ENCODE measurements at regions not wholly inside any gene's neighbourhood (a gene's known extent, or its start where the extent isn't known, plus 50 kb on each side); places are given as distances from the start of the nearest gene placed in this dataset.

- Histone ChIP-seq H3K4ac (replicated peaks; ENCODE audit: insufficient read length, low read depth, low read length) (no peak overlapping the region), H3K79me1 (ENCODE audit: low read depth, low read length) (no peaks in the 10 kb centered on the region), H2BK5ac (ENCODE audit: low read depth, low read length) (no peak overlapping the region), H4K20me1 (replicated peaks in 1 of 2; ENCODE audit: control insufficient read depth in 1 of 2, insufficient read depth in 2 of 2, low read length in 2 of 2) (no peaks in the 10 kb centered on the region), H3K4me2 (ENCODE audit: insufficient read depth in 1 of 2, low read depth in 2 of 2, low read length in 2 of 2) (no peak overlapping the region), H3K9me3 (ENCODE audit: insufficient read depth in 2 of 2, low read depth in 1 of 2, low read length in 1 of 2) (no peaks in the 10 kb centered on the region), H3K36me3 (ENCODE audit: control insufficient read depth in 2 of 4, insufficient read depth in 4 of 4, low read length in 3 of 4) (no peaks in the 10 kb centered on the region), H3K79me2 (ENCODE audit: control insufficient read depth in 1 of 2, insufficient read depth in 2 of 2, low read length in 2 of 2) (no peaks in the 10 kb centered on the region), H4K91ac (replicated peaks; ENCODE audit: insufficient read length, low read length) (no peak overlapping the region), H3K56ac (replicated peaks; ENCODE audit: insufficient read length, low read depth, low read length) (no peak overlapping the region), H2AK5ac (ENCODE audit: low read depth, low read length) (no peak overlapping the region), H3K4me3 (ENCODE audit: extremely low read depth in 1 of 4, insufficient read depth in 2 of 4, low read depth in 3 of 4, low read length in 4 of 4) (no peak overlapping the region), H2BK12ac (ENCODE audit: low read depth, low read length) (no peak overlapping the region), H3K14ac (ENCODE audit: insufficient read length) (peak overlapping the region; percentile 28), H4K8ac (ENCODE audit: extremely low read depth, insufficient read depth, low read length) (peak overlapping the region; percentile 38; the same call in 1 of the 2 replicates), H3K27me3 (replicated peaks in 1 of 4; ENCODE audit: control insufficient read depth in 3 of 4, extremely low read depth in 1 of 4, insufficient read depth in 3 of 4, low read length in 3 of 4) (no peaks in the 10 kb centered on the region; a peak in 1 of 7 replicates), H3K18ac (ENCODE audit: extremely low read depth, low read length) (no peak overlapping the region), H3K4me1 (replicated peaks in 1 of 4; ENCODE audit: control insufficient read depth in 3 of 4, insufficient read depth in 4 of 4, low read length in 3 of 4) (peaks cover 6 to 14% (median 12%) of the 10 kb centered on the region in 4 experiments; a peak in 6 of 7 replicates), H3K23me2 (ENCODE audit: low read depth, low read length) (no peaks in the 10 kb centered on the region), H2AFZ (ENCODE audit: low read length) (no peak overlapping the region), H3K23ac (ENCODE audit: insufficient read length) (no peak overlapping the region), H2BK20ac (ENCODE audit: low read length) (no peak overlapping the region), H2BK15ac (ENCODE audit: low read length) (no peak overlapping the region), H3K27ac (ENCODE audit: low read depth, low read length) (no peak overlapping the region), H4K5ac (ENCODE audit: insufficient read length, low read depth, low read length) (no peak overlapping the region), H3K9ac (replicated peaks in 1 of 4; ENCODE audit: extremely low read depth in 1 of 4, low read depth in 3 of 4, low read length in 3 of 4) (no peak overlapping the region), H2BK120ac (replicated peaks; ENCODE audit: low read depth, low read length) (no peak overlapping the region)
- DNase-seq (ENCODE audit: low read depth in 1 of 2, low spot score in 2 of 2) (no peak), FAIRE-seq (no peak)
- TF ChIP-seq CBX8 (IDR thresholded peaks at IDR 0.05; ENCODE audit: borderline replicate concordance, low read depth, low read length): no peak
- TF ChIP-seq JUND (IDR thresholded peaks at IDR 0.05; ENCODE audit: low read length): peak; percentile 70; the same call in 1 of the 2 replicates
- no peak for TF ChIP-seq RBBP5 (IDR thresholded peaks at IDR 0.05; ENCODE audit: borderline replicate concordance, low read depth, low read length)
- TF ChIP-seq CTCF (IDR thresholded peaks at IDR 0.05; ENCODE audit: control extremely low read depth in 1 of 3, insufficient read depth in 1 of 3, low read depth in 1 of 3, low read length in 3 of 3): peak in 1 of 3 experiments; percentile 16; a peak in 1 of 4 replicates
- TF ChIP-seq TAF7 (optimal IDR thresholded peaks at IDR 0.05; ENCODE audit: borderline replicate concordance, low read depth, low read length): no peak
- no peak for TF ChIP-seq NRF1 (IDR thresholded peaks at IDR 0.05; ENCODE audit: low read depth, low read length)
- TF ChIP-seq POLR2A (IDR thresholded peaks at IDR 0.05; ENCODE audit: control extremely low read depth in 1 of 2, low read depth in 2 of 2, low read length in 2 of 2): no peak
- ChIA-PET CTCF (ENCODE audit: partially characterized antibody) (interaction anchor here (0.9 to 1.8 kb wide), 2 partner anchors 30 to 93 kb away, joined by 3 to 4 read pairs; no protein-coding TSS in a partner anchor), POLR2A (ENCODE audit: partially characterized antibody) (no interaction called here)
- WGBS, 2 experiments (ENCODE audit: extremely low coverage in 1 of 2, insufficient coverage in 1 of 2, insufficient read length in 1 of 2, insufficient replicate concordance in 2 of 2, low coverage in 1 of 2, low lambda C conversion rate in 2 of 2, missing lambda C conversion rate in 1 of 2): 76% methylated on average over 11 of the region's 11 CpGs; no CpG with 5 or more reads in 1 of the 2 experiments
These were observed 104.6 kb upstream of the KLF13 start for GRCh38 chr15:31221936-31222515.
